HL-60 (cell line): ENCODE measurements at regions not wholly inside any gene's neighbourhood (a gene's known extent, or its start where the extent isn't known, plus 50 kb on each side); places are given as distances from the start of the nearest gene placed in this dataset.
"Not testable (repeated sequence)": the region's sequence is repeated elsewhere in the genome, so short reads cannot be mapped to it uniquely, and the experiment has no call there.

ENCODE experiments used
- POLR2AphosphoS5 ChIP-seq: IDR thresholded peaks from 2 replicates; pipeline ENCODE4 v1.6.1; 2012; ENCODE audit warnings: low read depth
- SPI1 ChIP-seq: IDR thresholded peaks from 2 replicates; pipeline ENCODE4 v1.6.1; 2012; ENCODE audit warnings: low read depth, mild to moderate bottlenecking, borderline replicate concordance
- TF ChIP-seq, protein P1 (sequence below): IDR thresholded peaks from one replicate; pipeline ENCODE4 v1.5.1; 2011; ENCODE audit warnings: low read length, control low read depth, inconsistent platforms; ENCODE audit not compliant: insufficient read depth

DNA sequence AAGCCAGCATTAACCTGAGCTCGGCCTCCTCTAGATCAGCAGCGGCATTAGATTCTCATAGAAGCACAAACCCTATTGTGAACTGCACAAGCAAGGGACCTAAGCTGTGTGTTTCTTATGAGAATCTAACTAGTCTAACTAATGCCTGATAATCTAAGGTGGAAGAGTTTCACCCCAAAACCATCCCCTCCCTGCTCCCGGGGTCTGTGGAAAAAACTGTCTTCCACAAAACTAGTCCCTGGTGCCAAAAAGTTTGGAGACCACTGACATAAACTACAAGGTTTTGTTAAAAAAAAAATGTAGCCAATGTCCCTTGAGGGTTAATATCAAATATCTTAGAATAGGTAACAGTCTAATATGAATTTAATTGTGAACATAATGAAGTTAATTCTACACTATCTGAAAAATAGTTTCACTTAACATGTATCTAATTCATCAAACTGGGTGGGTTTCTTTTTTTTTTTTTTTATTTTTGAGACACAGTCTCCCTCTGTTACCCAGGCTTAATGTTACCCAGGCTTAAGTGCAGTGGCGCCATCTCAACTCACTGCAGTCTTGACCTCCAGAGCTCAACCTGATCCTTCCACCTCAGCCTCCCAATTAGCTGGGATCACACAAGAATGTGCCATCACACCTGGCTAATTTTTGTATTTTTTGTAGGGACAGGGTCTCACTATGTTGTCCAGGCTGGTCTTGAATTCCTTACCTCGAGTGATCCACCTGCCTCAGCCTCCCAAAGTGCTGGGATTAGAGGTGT is 4752.2 kb upstream of the OR11H1 start:
- TF ChIP-seq, protein P1, sequence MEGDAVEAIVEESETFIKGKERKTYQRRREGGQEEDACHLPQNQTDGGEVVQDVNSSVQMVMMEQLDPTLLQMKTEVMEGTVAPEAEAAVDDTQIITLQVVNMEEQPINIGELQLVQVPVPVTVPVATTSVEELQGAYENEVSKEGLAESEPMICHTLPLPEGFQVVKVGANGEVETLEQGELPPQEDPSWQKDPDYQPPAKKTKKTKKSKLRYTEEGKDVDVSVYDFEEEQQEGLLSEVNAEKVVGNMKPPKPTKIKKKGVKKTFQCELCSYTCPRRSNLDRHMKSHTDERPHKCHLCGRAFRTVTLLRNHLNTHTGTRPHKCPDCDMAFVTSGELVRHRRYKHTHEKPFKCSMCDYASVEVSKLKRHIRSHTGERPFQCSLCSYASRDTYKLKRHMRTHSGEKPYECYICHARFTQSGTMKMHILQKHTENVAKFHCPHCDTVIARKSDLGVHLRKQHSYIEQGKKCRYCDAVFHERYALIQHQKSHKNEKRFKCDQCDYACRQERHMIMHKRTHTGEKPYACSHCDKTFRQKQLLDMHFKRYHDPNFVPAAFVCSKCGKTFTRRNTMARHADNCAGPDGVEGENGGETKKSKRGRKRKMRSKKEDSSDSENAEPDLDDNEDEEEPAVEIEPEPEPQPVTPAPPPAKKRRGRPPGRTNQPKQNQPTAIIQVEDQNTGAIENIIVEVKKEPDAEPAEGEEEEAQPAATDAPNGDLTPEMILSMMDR = not testable (repeated sequence)
- TF ChIP-seq POLR2AphosphoS5, SPI1: not testable (repeated sequence)
